Tibial nerve (tissue), 4 donors: ENCODE measurements at regions not wholly inside any gene's neighbourhood (a gene's known extent, or its start where the extent isn't known, plus 50 kb on each side); places are given as distances from the start of the nearest gene placed in this dataset.

Experiments used
- EP300 ChIP-seq, 2 donors: sonication (generic); formaldehyde crosslinking; IDR thresholded peaks; one replicate each; pipeline ENCODE4 v1.6.1; 2017; ENCODE audit warnings: antibody characterized with exemption in 2 of 2, mild to moderate bottlenecking in 1 of 2
- TF ChIP-seq, protein P1 (sequence below), 5 experiments: fragments of 200-600 bp in 3 of 5; fragments of 450-650 bp in 2 of 5; sonication (generic) in 3 of 5; IDR thresholded peaks; one replicate each; pipeline ENCODE4 v1.5.1; 2016 to 2019; ENCODE audit warnings: antibody characterized with exemption in 5 of 5, mild to moderate bottlenecking in 3 of 5, moderate library complexity in 2 of 5

DNA sequence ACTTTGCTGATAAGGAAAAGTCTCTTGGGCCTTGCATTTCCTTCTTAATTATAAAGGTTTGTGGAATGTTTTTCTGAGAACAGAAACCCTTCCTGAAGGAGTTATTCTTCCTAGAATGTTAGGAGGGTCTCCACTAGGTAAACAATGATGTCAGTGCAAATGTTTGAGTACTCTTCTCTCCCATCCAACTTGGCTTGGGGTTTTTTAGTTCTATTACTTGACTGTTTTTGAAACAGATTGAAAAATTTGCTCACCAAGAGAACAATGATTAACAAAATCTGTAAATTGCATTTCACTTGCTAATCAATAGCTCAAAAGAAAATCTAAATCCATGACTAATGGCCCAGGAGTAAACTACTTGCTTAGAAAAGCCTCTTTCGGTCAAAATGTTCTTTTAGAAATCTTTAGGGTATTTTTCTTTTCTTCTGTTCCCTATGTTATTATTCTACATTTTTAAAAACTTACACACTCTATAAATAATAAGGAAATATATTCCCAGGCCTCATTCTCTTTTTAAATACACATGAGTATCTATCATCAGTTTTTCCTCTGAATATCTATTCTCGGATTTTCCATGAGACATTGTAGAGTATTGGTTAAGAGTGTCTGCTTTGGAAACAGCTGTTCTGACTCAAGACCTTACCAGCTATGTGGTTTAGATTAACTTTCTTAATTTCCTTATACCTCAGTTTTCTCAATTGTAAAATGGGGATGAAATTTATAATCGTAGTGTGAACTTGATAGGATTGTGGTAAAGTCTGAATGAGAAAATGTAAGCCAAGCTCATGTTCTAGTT lies 234.2 kb upstream of the CITED2 start:
- TF ChIP-seq, protein P1, sequence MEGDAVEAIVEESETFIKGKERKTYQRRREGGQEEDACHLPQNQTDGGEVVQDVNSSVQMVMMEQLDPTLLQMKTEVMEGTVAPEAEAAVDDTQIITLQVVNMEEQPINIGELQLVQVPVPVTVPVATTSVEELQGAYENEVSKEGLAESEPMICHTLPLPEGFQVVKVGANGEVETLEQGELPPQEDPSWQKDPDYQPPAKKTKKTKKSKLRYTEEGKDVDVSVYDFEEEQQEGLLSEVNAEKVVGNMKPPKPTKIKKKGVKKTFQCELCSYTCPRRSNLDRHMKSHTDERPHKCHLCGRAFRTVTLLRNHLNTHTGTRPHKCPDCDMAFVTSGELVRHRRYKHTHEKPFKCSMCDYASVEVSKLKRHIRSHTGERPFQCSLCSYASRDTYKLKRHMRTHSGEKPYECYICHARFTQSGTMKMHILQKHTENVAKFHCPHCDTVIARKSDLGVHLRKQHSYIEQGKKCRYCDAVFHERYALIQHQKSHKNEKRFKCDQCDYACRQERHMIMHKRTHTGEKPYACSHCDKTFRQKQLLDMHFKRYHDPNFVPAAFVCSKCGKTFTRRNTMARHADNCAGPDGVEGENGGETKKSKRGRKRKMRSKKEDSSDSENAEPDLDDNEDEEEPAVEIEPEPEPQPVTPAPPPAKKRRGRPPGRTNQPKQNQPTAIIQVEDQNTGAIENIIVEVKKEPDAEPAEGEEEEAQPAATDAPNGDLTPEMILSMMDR (IDR thresholded peaks at IDR 0.05): no peak
- no peak for TF ChIP-seq EP300 (IDR thresholded peaks at IDR 0.05)
